Psoas muscle (tissue), 7 donors: ENCODE measurements at regions not wholly inside any gene's neighbourhood (a gene's known extent, or its start where the extent isn't known, plus 50 kb on each side); places are given as distances from the start of the nearest gene placed in this dataset.
A peak's percentile ranks its signal among the peaks of the same experiment; 100 is the strongest.

Experiments
- ATAC-seq, 4 donors: fragments of 200-7000 bp; cut with Tn5 transposase; one replicate each; pipeline ENCODE4 v1.9.1; 2020; ENCODE audit warnings: moderate library complexity in 3 of 4, mild to moderate bottlenecking in 2 of 4
- DNase-seq, 2 donors: peaks; one replicate each; pipeline ENCODE4 v3.0.0-alpha.2; 2020
- H3K27ac ChIP-seq: fragments of 200-600 bp; one replicate; pipeline ENCODE4 v1.8.0; 2022
- H3K27me3 ChIP-seq, 3 donors: fragments of 200-600 bp in 1 of 3; one replicate each; pipeline versions ENCODE4 v1.6.1 to v1.8.0; 2013 to 2022; ENCODE audit warnings: low read length in 2 of 3, mild to moderate bottlenecking in 2 of 3, moderate library complexity in 1 of 3; ENCODE audit not compliant: insufficient read depth in 3 of 3
- H3K36me3 ChIP-seq, 2 donors: fragments of 200-600 bp in 1 of 2; one replicate each; pipeline versions ENCODE4 v1.6.1 to v1.8.0; 2013 to 2022; ENCODE audit warnings: low read depth in 1 of 2, mild to moderate bottlenecking in 1 of 2, moderate library complexity in 1 of 2; ENCODE audit not compliant: insufficient read depth in 1 of 2
- H3K4me1 ChIP-seq: fragments of 200-600 bp; one replicate; pipeline ENCODE4 v1.8.0; 2022
- H3K4me3 ChIP-seq: fragments of 200-600 bp; one replicate; pipeline ENCODE4 v1.8.0; 2022; ENCODE audit warnings: mild to moderate bottlenecking
- H3K9me3 ChIP-seq: fragments of 200-600 bp; one replicate; pipeline ENCODE4 v1.8.0; 2022
- WGBS, 3 donors: extraction: QIAGEN DNeasy Blood & Tissue Kit; methylation state at CpG; one replicate each; pipeline versions ENCODE4 v1.1.6 to v1.1.7; 2013; 5-methylcytosine and 5-hydroxymethylcytosine counted together
- intact Hi-C, 2 donors: fragments of 100-400 bp; cut with DNase I; formaldehyde crosslinking; loops; one replicate each; pipeline versions ENCODE4 v1.11.0 to v1.14.2; 2022
- TF ChIP-seq, protein P1 (sequence below): fragments of 200-600 bp; IDR thresholded peaks from one replicate; pipeline ENCODE4 v1.8.0; 2022; ENCODE audit warnings: antibody characterized with exemption
- donor health status: healthy with polysubstance abuse.
- donor health status: DM: no; HTN: no; CAD: no; lungs with moderate emphysema.
- donor health status: Bipolar disorder and iron deficiency.
- donor health status: healthy.
- donor health status: DM: yes; HTN: yes; CAD: no.
- donor health status: DM: no; HTN: no; CAD: no.
- donor health status: DM: yes; HTN: yes; CAD: no.

DNA sequence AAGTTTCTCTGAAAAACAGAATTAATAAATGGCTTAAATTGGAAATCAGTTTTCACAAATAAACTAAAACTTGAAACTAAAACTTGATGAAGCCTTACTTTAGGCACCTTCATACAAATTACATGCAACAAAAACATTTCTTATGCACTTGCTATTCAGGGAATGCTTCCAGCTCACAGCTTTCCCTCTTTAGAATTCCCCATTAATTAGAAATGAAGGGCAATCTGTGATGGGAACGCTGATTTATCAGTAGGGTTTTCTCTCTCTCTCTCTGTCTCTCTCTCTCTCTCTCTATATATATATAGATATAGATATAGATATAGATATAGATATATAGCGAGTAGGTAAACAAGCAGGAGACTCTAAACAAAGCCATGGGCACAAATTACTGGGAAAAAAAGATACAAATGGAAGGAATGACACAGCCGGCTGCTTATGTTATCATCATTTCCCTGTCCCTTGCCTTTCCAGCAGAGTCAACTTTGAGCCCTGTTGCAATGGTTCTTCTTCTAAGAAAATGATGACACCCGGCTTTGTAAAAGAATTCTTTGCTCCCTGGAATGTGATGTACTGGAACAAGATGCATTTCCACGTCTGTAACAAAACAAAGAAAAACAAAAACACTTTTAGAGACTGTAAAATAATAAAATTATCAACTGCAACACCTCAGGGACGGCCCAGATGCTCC lies 1121.6 kb upstream of the TMEM132C start:
- Histone ChIP-seq H3K27ac (no peak overlapping the region), H3K36me3 (no peaks in the 10 kb centered on the region), H3K9me3 (peaks cover 10% of the 10 kb centered on the region), H3K4me3 (peak overlapping the region; percentile 64), H3K27me3 (peaks cover 0 to 13% (median 5%) of the 10 kb centered on the region in 3 donors), H3K4me1 (no peaks in the 10 kb centered on the region)
- 36 to 40% (median 37%) methylated on average over 6 of the region's 6 CpGs for WGBS, 3 donors
- peak in 1 of 4 donors; percentile 33 for ATAC-seq
- no peak for DNase-seq
- TF ChIP-seq, protein P1, sequence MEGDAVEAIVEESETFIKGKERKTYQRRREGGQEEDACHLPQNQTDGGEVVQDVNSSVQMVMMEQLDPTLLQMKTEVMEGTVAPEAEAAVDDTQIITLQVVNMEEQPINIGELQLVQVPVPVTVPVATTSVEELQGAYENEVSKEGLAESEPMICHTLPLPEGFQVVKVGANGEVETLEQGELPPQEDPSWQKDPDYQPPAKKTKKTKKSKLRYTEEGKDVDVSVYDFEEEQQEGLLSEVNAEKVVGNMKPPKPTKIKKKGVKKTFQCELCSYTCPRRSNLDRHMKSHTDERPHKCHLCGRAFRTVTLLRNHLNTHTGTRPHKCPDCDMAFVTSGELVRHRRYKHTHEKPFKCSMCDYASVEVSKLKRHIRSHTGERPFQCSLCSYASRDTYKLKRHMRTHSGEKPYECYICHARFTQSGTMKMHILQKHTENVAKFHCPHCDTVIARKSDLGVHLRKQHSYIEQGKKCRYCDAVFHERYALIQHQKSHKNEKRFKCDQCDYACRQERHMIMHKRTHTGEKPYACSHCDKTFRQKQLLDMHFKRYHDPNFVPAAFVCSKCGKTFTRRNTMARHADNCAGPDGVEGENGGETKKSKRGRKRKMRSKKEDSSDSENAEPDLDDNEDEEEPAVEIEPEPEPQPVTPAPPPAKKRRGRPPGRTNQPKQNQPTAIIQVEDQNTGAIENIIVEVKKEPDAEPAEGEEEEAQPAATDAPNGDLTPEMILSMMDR, result no peak
- intact Hi-C loops, result no loop called here

DNA sequence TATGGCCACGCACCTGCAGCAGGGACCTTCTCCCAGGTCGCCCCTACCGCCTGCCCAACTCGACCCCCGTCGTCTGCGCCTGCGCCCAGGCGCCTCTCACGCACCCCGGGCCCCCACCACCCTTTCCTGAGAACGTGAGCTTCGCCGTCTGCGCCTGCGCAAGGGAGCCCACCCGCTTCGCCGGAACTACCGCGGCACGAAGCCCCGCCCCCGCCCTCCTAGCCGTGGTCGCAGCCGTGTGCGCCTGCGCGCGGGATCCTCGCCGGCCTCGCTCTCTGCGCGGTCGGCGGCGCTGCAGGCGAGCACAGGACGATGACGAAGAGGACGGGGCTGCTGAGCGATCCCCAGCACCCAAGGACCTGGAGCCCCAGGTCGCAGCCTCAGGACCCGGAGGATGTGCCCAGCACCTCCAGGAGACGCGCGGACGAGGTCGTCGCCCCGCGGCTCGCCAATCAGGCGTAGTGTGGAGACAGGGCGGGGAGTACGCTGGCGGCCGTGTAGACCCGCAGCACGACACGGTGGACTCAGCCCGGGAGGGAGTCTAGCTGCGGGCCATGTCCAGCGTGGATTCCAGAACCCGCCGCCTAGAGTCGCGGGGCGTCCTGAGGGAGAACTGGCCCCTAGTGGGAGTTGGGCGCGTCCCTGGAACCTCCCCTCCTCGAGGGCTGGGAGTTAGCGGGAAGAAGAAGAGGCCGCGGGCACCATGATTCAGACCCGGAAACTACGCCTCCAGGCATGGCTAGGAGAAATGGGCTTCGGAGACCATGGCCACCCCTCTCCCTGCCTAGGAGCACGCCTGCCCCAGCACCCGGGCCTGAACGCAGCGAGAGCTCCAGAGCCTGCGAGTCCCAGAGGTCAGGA lies 1120.8 kb upstream of the TMEM132C start:
- peak overlapping the region; percentile 30 for H3K27ac ChIP-seq
- DNase-seq (peak; percentile 80 to 87), ATAC-seq (peak in 3 of 4 donors; percentile 65 to 84 (median 80))
- peak overlapping the region; percentile 64 for H3K4me3 ChIP-seq
- 13 to 24% (median 21%) methylated on average over 85 of the region's 85 CpGs for WGBS, 3 donors
- TF ChIP-seq, protein P1, result no peak
- no peaks in the 10 kb centered on the region for H3K36me3 ChIP-seq
- peaks cover 0 to 13% (median 5%) of the 10 kb centered on the region in 3 donors for H3K27me3 ChIP-seq
- peaks cover 8% of the 10 kb centered on the region for H3K9me3 ChIP-seq
- intact Hi-C loops, result no loop called here
- H3K4me1 ChIP-seq, result no peaks in the 10 kb centered on the region

DNA sequence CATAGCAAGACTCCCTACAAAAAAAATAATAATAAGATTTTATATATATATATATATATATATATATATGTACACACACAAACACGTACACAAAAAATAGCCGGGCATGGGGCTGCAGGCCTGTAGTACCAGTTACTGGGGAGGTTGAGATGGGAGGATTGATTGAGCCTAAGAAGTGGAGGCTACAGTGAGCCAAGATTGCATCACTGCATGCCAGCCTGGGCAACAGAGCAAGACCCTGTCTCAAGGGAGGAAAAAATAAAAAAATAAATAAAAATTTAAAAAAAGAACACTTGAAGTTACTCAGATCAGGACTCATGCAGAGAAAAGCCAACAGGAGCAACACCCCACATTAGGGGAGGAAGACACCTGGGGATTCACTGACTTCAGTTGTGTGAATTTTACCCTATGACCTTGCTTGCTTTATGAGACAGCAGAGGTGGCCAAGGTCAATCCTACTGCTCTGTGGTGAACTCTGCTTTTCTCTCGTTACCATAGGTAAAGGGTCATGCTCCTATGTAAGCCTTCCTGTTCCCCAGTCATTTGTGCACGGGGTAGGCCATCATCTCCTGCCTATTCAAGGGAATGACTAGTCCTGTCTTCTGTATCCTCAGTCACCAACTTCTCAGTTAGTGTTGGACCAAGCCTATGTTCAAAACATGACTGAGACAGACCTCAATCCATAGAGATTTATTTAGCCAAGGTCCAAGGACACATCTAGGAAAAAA lies 1119.8 kb upstream of the TMEM132C start:
- ATAC-seq, result no peak
- TF ChIP-seq, protein P1, result no peak
- WGBS, 3 donors, result 87 to 92% (median 89%) methylated on average over 4 of the region's 4 CpGs
- H3K27ac ChIP-seq, result no peak overlapping the region
- H3K4me3 ChIP-seq, result no peak overlapping the region
- H3K36me3 ChIP-seq, result no peaks in the 10 kb centered on the region
- intact Hi-C loops, result no loop called here
- no peaks in the 10 kb centered on the region for H3K9me3 ChIP-seq
- DNase-seq, result no peak
- no peaks in the 10 kb centered on the region for H3K4me1 ChIP-seq
- H3K27me3 ChIP-seq, result peaks cover 0 to 13% (median 5%) of the 10 kb centered on the region in 3 donors

DNA sequence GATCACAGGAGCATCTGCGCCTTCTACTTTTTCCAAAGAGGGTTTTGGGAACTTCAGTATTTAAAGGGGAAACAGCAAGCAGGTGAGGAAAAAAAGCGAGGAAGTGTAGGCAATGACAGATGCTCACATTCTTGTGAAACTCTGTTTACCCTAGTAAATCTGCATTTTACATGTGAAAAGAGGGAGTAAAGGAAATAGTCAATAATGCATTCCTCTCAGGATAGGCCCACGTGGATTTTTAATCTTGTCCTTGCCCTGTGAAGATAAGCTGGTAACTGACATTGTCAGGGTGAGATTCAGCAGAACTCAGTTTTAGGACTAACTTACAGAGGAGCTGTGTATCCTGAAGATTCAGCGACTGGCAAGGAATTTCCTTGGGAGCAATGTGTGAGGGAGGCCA lies 1119.2 kb upstream of the TMEM132C start:
- TF ChIP-seq, protein P1, result no peak
- intact Hi-C loops, result no loop called here
- 85 to 87% (median 86%) methylated on average over 4 of the region's 4 CpGs for WGBS, 3 donors
- Histone ChIP-seq H3K27ac (no peak overlapping the region), H3K4me1 (no peaks in the 10 kb centered on the region), H3K9me3 (no peaks in the 10 kb centered on the region), H3K27me3 (peaks cover 0 to 13% (median 5%) of the 10 kb centered on the region in 3 donors), H3K4me3 (no peak overlapping the region), H3K36me3 (no peaks in the 10 kb centered on the region)
- ATAC-seq (no peak), DNase-seq (no peak)
